NOMO-1 treated with DMSO at 0.1 percent for 48 hours (cell line): ENCODE measurements at regions not wholly inside any gene's neighbourhood (a gene's known extent, or its start where the extent isn't known, plus 50 kb on each side); places are given as distances from the start of the nearest gene placed in this dataset.

ENCODE experiments used
- DNase-seq: peaks from one replicate; lab custom pipeline; 2025; ENCODE audit not compliant: unreplicated experiment; lab: John Stamatoyannopoulos, UW

GRCh38 chr12:97173688-97174410 lies 266.8 kb downstream of the NEDD1 start:
- DNase-seq: no peak

GRCh38 chr12:97177481-97177880 lies 270.4 kb downstream of the NEDD1 start:
- DNase-seq: no peak

- DNase-seq: no peak
Measured at GRCh38 chr12:97181571-97182265, 274.7 kb downstream of the NEDD1 start.

GRCh38 chr12:97182769-97183168 lies 275.7 kb downstream of the NEDD1 start:
- DNase-seq: no peak

GRCh38 chr12:97184127-97184773 lies 277.2 kb downstream of the NEDD1 start:
- DNase-seq: no peak

GRCh38 chr12:97185567-97185966 lies 277.0 kb upstream of the RMST start:
- no peak for DNase-seq

GRCh38 chr12:97194546-97194945 lies 268.1 kb upstream of the RMST start:
- no peak for DNase-seq

GRCh38 chr12:97200181-97200580 lies 262.4 kb upstream of the RMST start:
- no peak for DNase-seq

- DNase-seq: no peak
Measured at GRCh38 chr12:97203408-97203807, 259.2 kb upstream of the RMST start.

GRCh38 chr12:97209997-97210396 lies 252.6 kb upstream of the RMST start:
- DNase-seq: no peak

- no peak for DNase-seq
Measured at GRCh38 chr12:97211416-97211930, 251.1 kb upstream of the RMST start.

- DNase-seq: no peak
Measured at GRCh38 chr12:97216848-97217247, 245.8 kb upstream of the RMST start.

GRCh38 chr12:97222391-97222790 lies 240.2 kb upstream of the RMST start:
- DNase-seq: no peak

GRCh38 chr12:97223419-97223818 lies 239.2 kb upstream of the RMST start:
- DNase-seq: no peak

GRCh38 chr12:97229004-97229403 lies 233.6 kb upstream of the RMST start:
- no peak for DNase-seq

GRCh38 chr12:97235102-97235501 lies 227.5 kb upstream of the RMST start:
- DNase-seq: no peak

- DNase-seq: peak; percentile 96
Measured at GRCh38 chr12:97246368-97246767, 216.2 kb upstream of the RMST start.

- DNase-seq: no peak
Measured at GRCh38 chr12:97250483-97250882, 212.1 kb upstream of the RMST start.

GRCh38 chr12:97257726-97258125 lies 204.9 kb upstream of the RMST start:
- DNase-seq: no peak

GRCh38 chr12:97259098-97259497 lies 203.5 kb upstream of the RMST start:
- no peak for DNase-seq

- DNase-seq: no peak
Measured at GRCh38 chr12:97260786-97261185, 201.8 kb upstream of the RMST start.

- DNase-seq: no peak
Measured at GRCh38 chr12:97267166-97267565, 195.4 kb upstream of the RMST start.
